OCI-LY1 (cell line): ENCODE measurements at regions not wholly inside any gene's neighbourhood (a gene's known extent, or its start where the extent isn't known, plus 50 kb on each side); places are given as distances from the start of the nearest gene placed in this dataset.

Experiments used
- H2AFZ ChIP-seq: fragments of 200-600 bp; sonication (generic), shearing (Covaris generic); 2 replicates; pipeline ENCODE4 v1.6.0; 2014; ENCODE audit warnings: antibody characterized with exemption, mild to moderate bottlenecking, low read length
- H3F3A ChIP-seq: fragments of 200-600 bp; sonication (generic), shearing (Covaris generic); 2 replicates; pipeline ENCODE4 v1.6.0; 2014; ENCODE audit warnings: mild to moderate bottlenecking, antibody characterized with exemption, low read length, moderate library complexity; ENCODE audit not compliant: insufficient read depth
- H3K27ac ChIP-seq: fragments of 200-600 bp; sonication (generic); 2 replicates; pipeline ENCODE4 v1.5.1; 2014; ENCODE audit warnings: low read length, mixed run types, mild to moderate bottlenecking, low read depth; ENCODE audit not compliant: poor library complexity, severe bottlenecking
- H3K27me3 ChIP-seq: fragments of 200-600 bp; sonication (generic); 2 replicates; pipeline ENCODE4 v1.6.0; 2014; ENCODE audit warnings: antibody characterized with exemption, mild to moderate bottlenecking, low read length, moderate library complexity; ENCODE audit not compliant: insufficient read depth
- H3K36me3 ChIP-seq: fragments of 200-600 bp; sonication (generic); 2 replicates; pipeline ENCODE4 v1.6.1; 2014; ENCODE audit warnings: mild to moderate bottlenecking, antibody characterized with exemption, low read length, moderate library complexity, mixed read lengths; ENCODE audit not compliant: insufficient read depth
- H3K4me1 ChIP-seq: fragments of 200-600 bp; sonication (generic); 2 replicates; pipeline ENCODE4 v1.5.1; 2014; ENCODE audit warnings: mild to moderate bottlenecking, low read length, moderate library complexity; ENCODE audit not compliant: insufficient read depth, severe bottlenecking
- H3K4me2 ChIP-seq: fragments of 200-600 bp; sonication (generic), shearing (Covaris generic); 2 replicates; pipeline ENCODE4 v1.6.1; 2014; ENCODE audit warnings: low read length
- H3K4me3 ChIP-seq: fragments of 200-600 bp; sonication (generic); 2 replicates; pipeline ENCODE4 v1.5.1; 2014; ENCODE audit warnings: low read length, low read depth, mild to moderate bottlenecking, mixed read lengths; ENCODE audit not compliant: poor library complexity, severe bottlenecking
- H3K79me2 ChIP-seq: fragments of 200-600 bp; shearing (Covaris generic); 2 replicates; pipeline ENCODE4 v1.6.1; 2016; ENCODE audit warnings: mixed run types, low read length, mixed read lengths; ENCODE audit not compliant: insufficient read depth
- H3K9ac ChIP-seq: fragments of 200-600 bp; sonication (generic), shearing (Covaris generic); 2 replicates; pipeline ENCODE4 v1.6.1; 2014; ENCODE audit warnings: mild to moderate bottlenecking, low read length, mixed read lengths
- H3K9me2 ChIP-seq: fragments of 200-600 bp; sonication (generic), shearing (Covaris generic); 2 replicates; pipeline ENCODE4 v1.6.1; 2014; ENCODE audit warnings: low read depth, mild to moderate bottlenecking, low read length, mixed read lengths
- H3K9me3 ChIP-seq: fragments of 200-600 bp; shearing (Covaris generic); 2 replicates; pipeline ENCODE4 v1.6.1; 2014; ENCODE audit warnings: low read length, mixed read lengths
- H4K20me1 ChIP-seq: fragments of 200-600 bp; sonication (generic), shearing (Covaris generic); 2 replicates; pipeline ENCODE4 v1.6.0; 2016; ENCODE audit warnings: mild to moderate bottlenecking, low read length; ENCODE audit not compliant: insufficient read depth
- EZH2 ChIP-seq: fragments of 200-600 bp; sonication (generic), shearing (Covaris generic); IDR thresholded peaks from 2 replicates; pipeline ENCODE4 v1.8.0; 2017; ENCODE audit warnings: borderline replicate concordance, mixed run types, mild to moderate bottlenecking, antibody characterized with exemption, low read length, moderate library complexity, mixed read lengths
- TF ChIP-seq, protein P1 (sequence below): fragments of 200-600 bp; sonication (generic), shearing (Covaris generic); IDR thresholded peaks from 2 replicates; pipeline ENCODE4 v1.5.1; 2017; ENCODE audit warnings: mild to moderate bottlenecking, antibody characterized with exemption, low read length, moderate library complexity, mixed read lengths

DNA sequence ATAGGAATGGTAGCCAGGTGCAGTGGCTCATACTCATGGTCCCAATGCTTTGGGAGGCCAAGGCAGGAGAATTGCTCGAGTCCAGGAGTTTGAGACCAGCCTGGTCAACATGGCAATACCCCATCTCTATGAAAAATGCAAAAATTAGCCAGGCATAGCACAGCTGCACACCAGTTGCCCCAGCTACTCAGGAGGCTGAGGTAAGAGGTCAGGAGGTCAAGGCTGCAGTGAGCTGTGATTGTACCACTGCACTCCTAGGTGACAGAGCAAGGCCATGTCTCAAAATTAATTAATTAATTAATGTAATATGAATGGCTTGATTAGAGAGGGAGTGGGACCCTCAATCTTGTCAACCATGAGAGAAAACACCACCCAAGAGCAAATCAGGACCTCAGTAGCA, 198.7 kb upstream of the DUSP10 start:
- H3K36me3 ChIP-seq: no peaks in the 10 kb centered on the region
- no peaks in the 10 kb centered on the region for H3F3A ChIP-seq
- H3K4me2 ChIP-seq: peak overlapping the region; percentile 62
- H4K20me1 ChIP-seq: no peaks in the 10 kb centered on the region
- TF ChIP-seq, protein P1, sequence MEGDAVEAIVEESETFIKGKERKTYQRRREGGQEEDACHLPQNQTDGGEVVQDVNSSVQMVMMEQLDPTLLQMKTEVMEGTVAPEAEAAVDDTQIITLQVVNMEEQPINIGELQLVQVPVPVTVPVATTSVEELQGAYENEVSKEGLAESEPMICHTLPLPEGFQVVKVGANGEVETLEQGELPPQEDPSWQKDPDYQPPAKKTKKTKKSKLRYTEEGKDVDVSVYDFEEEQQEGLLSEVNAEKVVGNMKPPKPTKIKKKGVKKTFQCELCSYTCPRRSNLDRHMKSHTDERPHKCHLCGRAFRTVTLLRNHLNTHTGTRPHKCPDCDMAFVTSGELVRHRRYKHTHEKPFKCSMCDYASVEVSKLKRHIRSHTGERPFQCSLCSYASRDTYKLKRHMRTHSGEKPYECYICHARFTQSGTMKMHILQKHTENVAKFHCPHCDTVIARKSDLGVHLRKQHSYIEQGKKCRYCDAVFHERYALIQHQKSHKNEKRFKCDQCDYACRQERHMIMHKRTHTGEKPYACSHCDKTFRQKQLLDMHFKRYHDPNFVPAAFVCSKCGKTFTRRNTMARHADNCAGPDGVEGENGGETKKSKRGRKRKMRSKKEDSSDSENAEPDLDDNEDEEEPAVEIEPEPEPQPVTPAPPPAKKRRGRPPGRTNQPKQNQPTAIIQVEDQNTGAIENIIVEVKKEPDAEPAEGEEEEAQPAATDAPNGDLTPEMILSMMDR: no peak
- 0 out of 2 replicates have a peak overlapping the region, but pooled peaks have one; percentile 78 for H2AFZ ChIP-seq
- no peaks in the 10 kb centered on the region for H3K9me2 ChIP-seq
- H3K79me2 ChIP-seq: no peaks in the 10 kb centered on the region
- H3K27ac ChIP-seq: peak overlapping the region; percentile 94
- H3K4me1 ChIP-seq: peaks cover 60% of the 10 kb centered on the region
- H3K9ac ChIP-seq: peak overlapping the region; percentile 52; the same call in 1 of the 2 replicates
- H3K9me3 ChIP-seq: peaks cover 4% of the 10 kb centered on the region; the same call in 1 of the 2 replicates
- peak overlapping the region; percentile 6 for H3K4me3 ChIP-seq
- H3K27me3 ChIP-seq: no peaks in the 10 kb centered on the region

DNA sequence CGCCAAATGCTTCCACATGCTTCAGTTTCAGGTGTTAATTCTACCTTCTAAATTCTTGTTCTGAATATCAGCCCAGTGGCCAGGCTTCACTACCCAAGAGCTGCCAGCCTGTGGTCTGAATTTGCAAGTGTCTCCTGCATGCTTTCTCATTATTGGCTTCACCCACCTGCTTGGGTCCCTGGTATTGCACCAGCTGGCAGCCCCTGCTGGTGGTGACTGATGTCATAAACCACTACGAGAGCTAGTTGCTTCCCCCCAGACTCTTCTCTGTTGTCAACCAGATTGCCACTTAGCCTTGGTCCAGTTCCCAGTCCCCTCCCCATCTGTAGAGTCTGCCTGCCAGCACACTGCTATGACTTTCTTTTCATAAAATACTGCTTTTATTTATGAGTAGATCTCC, 197.7 kb upstream of the DUSP10 start:
- H3K9me3 ChIP-seq: no peaks in the 10 kb centered on the region
- peak overlapping the region; percentile 62 for H3K4me2 ChIP-seq
- peaks cover 60% of the 10 kb centered on the region for H3K4me1 ChIP-seq
- no peak overlapping the region for H2AFZ ChIP-seq
- peak overlapping the region; percentile 94 for H3K27ac ChIP-seq
- no peaks in the 10 kb centered on the region for H3K9me2 ChIP-seq
- H3K9ac ChIP-seq: peak overlapping the region; percentile 56
- TF ChIP-seq, protein P1: peak; percentile 24; the same call in 1 of the 2 replicates
- TF ChIP-seq EZH2: no peak
- H3K4me3 ChIP-seq: peak overlapping the region; percentile 49
- H3K79me2 ChIP-seq: no peaks in the 10 kb centered on the region
- no peaks in the 10 kb centered on the region for H4K20me1 ChIP-seq
- no peaks in the 10 kb centered on the region for H3F3A ChIP-seq
- H3K36me3 ChIP-seq: no peaks in the 10 kb centered on the region
- H3K27me3 ChIP-seq: no peaks in the 10 kb centered on the region

DNA sequence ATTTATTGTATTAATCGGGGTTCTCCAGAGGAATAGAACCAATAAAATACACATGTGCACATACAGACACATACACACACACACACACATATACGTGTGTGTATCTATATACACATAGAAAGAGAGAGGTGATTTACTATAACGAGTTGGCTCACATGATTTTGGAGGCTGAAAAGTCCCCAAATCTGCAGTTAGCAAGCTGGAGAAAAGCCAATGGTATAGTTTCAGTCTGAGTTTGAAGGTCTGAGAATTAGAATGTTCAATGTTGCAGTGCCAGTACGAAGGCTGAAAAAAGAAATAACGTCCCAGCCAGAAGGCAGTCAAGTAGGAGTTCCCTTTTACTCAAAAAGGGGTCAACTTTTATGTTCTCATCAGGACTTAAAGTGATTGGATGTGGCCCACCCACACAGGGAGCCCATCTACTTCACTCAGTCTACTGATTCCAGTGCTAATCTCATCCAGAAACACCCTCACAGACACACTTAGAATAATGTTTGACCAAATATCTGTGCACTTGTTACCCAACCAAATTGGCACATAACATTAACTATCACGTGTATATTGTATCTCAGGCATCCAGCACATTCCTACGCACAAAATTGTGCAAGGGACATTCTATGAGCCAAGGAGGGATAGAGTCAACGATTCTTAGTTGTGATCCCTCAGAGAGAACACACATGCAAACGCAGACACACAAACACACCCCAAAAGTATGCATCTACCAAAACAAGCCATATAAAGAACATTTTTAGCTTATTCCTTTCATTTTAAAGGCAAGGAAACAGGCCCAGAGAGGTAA, 195.5 kb upstream of the DUSP10 start:
- TF ChIP-seq, protein P1: no peak
- no peak for TF ChIP-seq EZH2
- Histone ChIP-seq H3K27me3 (no peaks in the 10 kb centered on the region), H3K9me2 (no peaks in the 10 kb centered on the region), H4K20me1 (no peaks in the 10 kb centered on the region), H2AFZ (peak overlapping the region; percentile 40; the same call in 1 of the 2 replicates), H3K79me2 (no peaks in the 10 kb centered on the region), H3K4me1 (peaks cover 60% of the 10 kb centered on the region), H3K9me3 (no peaks in the 10 kb centered on the region), H3K4me2 (peak overlapping the region; percentile 62), H3K4me3 (peak overlapping the region; percentile 49), H3F3A (no peaks in the 10 kb centered on the region), H3K36me3 (no peaks in the 10 kb centered on the region), H3K9ac (peak overlapping the region; percentile 56; the same call in 1 of the 2 replicates), H3K27ac (peak overlapping the region; percentile 94)
